HUES6 (cell line): ENCODE measurements at regions not wholly inside any gene's neighbourhood (a gene's known extent, or its start where the extent isn't known, plus 50 kb on each side); places are given as distances from the start of the nearest gene placed in this dataset.
"Not testable (repeated sequence)": the region's sequence is repeated elsewhere in the genome, so short reads cannot be mapped to it uniquely, and the experiment has no call there.

Experiments
- H3K27ac ChIP-seq: 2 replicates; pipeline ENCODE4 v1.7.0; 2013; ENCODE audit warnings: low read depth, mild to moderate bottlenecking, low read length, inconsistent platforms
- H3K27me3 ChIP-seq: 2 replicates; pipeline ENCODE4 v1.6.1; 2013; ENCODE audit warnings: low read length; ENCODE audit not compliant: control insufficient read depth, insufficient read depth
- H3K36me3 ChIP-seq: 2 replicates; pipeline ENCODE4 v1.6.1; 2013; ENCODE audit warnings: low read length; ENCODE audit not compliant: control insufficient read depth, insufficient read depth
- H3K4me1 ChIP-seq: 2 replicates; pipeline ENCODE4 v1.6.1; 2013; ENCODE audit warnings: low read length; ENCODE audit not compliant: control insufficient read depth, insufficient read depth
- H3K4me3 ChIP-seq: 2 replicates; pipeline ENCODE4 v1.5.1; 2013; ENCODE audit warnings: low read depth, low read length
- H3K9ac ChIP-seq: one replicate; pipeline ENCODE4 v1.6.1; 2013; ENCODE audit warnings: mild to moderate bottlenecking, low read length
- H3K9me3 ChIP-seq: 2 replicates; pipeline ENCODE4 v1.6.1; 2013; ENCODE audit warnings: low read depth, low read length; ENCODE audit not compliant: control insufficient read depth, insufficient read depth

- no peak overlapping the region for H3K4me3 ChIP-seq
These were observed 1805.4 kb downstream of the C4orf33 start for GRCh38 chr4:130901321-130901720.

DNA sequence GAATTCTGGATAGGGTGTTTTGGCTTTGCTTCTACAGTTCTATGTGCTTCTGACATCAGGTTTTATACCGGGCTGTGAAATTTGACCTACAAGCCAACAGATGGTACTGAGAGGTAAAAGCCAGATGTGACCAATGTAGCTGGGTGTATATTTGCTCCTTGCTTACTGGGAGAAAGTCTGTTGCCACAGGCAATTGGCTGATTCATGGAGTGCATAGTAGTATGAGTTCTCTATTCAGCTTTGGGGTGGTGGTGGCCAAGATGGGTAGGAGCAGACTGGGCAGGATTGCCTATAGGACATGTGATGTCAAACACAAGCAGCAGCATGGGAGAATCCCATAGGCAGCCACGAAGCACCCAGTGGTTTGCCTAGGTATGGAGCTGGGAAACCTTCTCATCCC is 1827.0 kb downstream of the C4orf33 start:
- Histone ChIP-seq H3K27me3 (no peaks in the 10 kb centered on the region), H3K9me3 (no peaks in the 10 kb centered on the region; the same call in 1 of the 2 replicates), H3K36me3 (no peaks in the 10 kb centered on the region), H3K4me1 (no peaks in the 10 kb centered on the region), H3K27ac (no peak overlapping the region), H3K9ac (no peak overlapping the region), H3K4me3 (no peak overlapping the region)

More at GRCh38 chr4:130901321-130901720, 1805.4 kb downstream of the C4orf33 start:
- H3K9me3 ChIP-seq, result no peaks in the 10 kb centered on the region
- H3K27ac ChIP-seq, result no peak overlapping the region
- no peaks in the 10 kb centered on the region for H3K27me3 ChIP-seq
- no peak overlapping the region for H3K9ac ChIP-seq
- no peaks in the 10 kb centered on the region for H3K4me1 ChIP-seq
- no peaks in the 10 kb centered on the region for H3K36me3 ChIP-seq

DNA sequence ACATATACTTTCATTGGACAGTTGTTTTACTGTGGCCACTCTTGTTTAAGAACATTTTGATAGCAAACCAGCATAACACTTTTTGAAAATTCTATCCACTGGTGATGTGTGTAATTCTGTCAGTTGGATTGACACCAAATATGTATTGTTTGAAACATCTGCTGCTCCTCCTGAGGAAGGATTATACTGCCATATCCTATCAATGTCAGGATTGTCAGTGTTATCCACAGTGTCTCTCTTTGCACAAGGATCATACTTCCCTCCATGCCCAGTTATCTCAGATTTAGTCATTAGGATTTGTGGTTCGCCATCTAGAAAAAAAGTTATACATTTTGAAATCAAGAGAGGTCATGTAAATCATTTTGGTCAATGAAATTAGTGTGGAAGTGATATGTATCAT is 1859.6 kb downstream of the C4orf33 start:
- no peaks in the 10 kb centered on the region for H3K4me1 ChIP-seq
- H3K27me3 ChIP-seq, result no peaks in the 10 kb centered on the region
- H3K36me3 ChIP-seq, result no peaks in the 10 kb centered on the region
- no peak overlapping the region for H3K27ac ChIP-seq
- H3K4me3 ChIP-seq, result no peak overlapping the region
- H3K9ac ChIP-seq, result no peak overlapping the region
- peaks cover 8% of the 10 kb centered on the region for H3K9me3 ChIP-seq

GRCh38 chr4:130985371-130985770 is 1889.4 kb downstream of the C4orf33 start:
- H3K9me3 ChIP-seq, result no peaks in the 10 kb centered on the region
- no peaks in the 10 kb centered on the region; the same call in 1 of the 2 replicates for H3K4me1 ChIP-seq
- H3K27me3 ChIP-seq, result no peaks in the 10 kb centered on the region
- H3K4me3 ChIP-seq, result no peak overlapping the region
- H3K9ac ChIP-seq, result no peak overlapping the region
- H3K36me3 ChIP-seq, result no peaks in the 10 kb centered on the region
- H3K27ac ChIP-seq, result no peak overlapping the region

- H3K27ac ChIP-seq, result no peak overlapping the region
- no peaks in the 10 kb centered on the region for H3K4me1 ChIP-seq
- H3K9me3 ChIP-seq, result peaks cover 5% of the 10 kb centered on the region; the same call in 1 of the 2 replicates
- no peaks in the 10 kb centered on the region for H3K36me3 ChIP-seq
- no peak overlapping the region for H3K9ac ChIP-seq
- no peak overlapping the region for H3K4me3 ChIP-seq
- no peaks in the 10 kb centered on the region for H3K27me3 ChIP-seq
These were observed 1900.0 kb downstream of the C4orf33 start for GRCh38 chr4:130995988-130996387.

GRCh38 chr4:131001371-131001770 is 1905.4 kb downstream of the C4orf33 start:
- Histone ChIP-seq H3K36me3 (no peaks in the 10 kb centered on the region), H3K27me3 (no peaks in the 10 kb centered on the region), H3K4me1 (no peaks in the 10 kb centered on the region), H3K9ac (no peak overlapping the region), H3K9me3 (peaks cover 5% of the 10 kb centered on the region; the same call in 1 of the 2 replicates), H3K4me3 (no peak overlapping the region), H3K27ac (no peak overlapping the region)

DNA sequence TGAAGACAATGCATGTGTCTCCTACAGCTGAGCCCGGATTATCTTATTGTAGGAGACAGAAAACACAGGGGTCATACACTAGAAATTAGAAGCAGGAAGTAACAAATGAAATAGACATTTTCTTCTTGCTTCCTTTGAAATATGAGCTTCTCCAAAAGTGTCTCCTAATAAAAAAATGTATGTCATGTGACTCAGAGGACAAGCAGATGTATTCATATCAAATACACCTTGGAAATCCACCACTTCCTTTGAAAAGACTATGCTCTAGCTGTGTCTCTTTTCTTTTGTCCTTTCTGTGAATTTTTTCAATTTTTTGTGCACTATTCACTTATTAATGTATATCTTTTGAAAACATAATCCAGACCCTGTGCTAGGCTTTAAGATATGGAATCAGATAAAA is 1906.2 kb downstream of the C4orf33 start:
- H3K27ac ChIP-seq, result no peak overlapping the region
- no peaks in the 10 kb centered on the region for H3K36me3 ChIP-seq
- H3K4me1 ChIP-seq, result no peaks in the 10 kb centered on the region
- no peaks in the 10 kb centered on the region for H3K9me3 ChIP-seq
- H3K9ac ChIP-seq, result no peak overlapping the region
- H3K27me3 ChIP-seq, result no peaks in the 10 kb centered on the region
- H3K4me3 ChIP-seq, result no peak overlapping the region

GRCh38 chr4:131006388-131006787 is 1910.4 kb downstream of the C4orf33 start:
- Histone ChIP-seq H3K27ac (no peak overlapping the region), H3K27me3 (no peaks in the 10 kb centered on the region), H3K4me1 (no peaks in the 10 kb centered on the region), H3K9me3 (peaks cover 4% of the 10 kb centered on the region; the same call in 1 of the 2 replicates), H3K36me3 (no peaks in the 10 kb centered on the region), H3K9ac (no peak overlapping the region), H3K4me3 (no peak overlapping the region)

GRCh38 chr4:131011961-131012360 is 1916.0 kb downstream of the C4orf33 start:
- not testable (repeated sequence) for H3K9ac ChIP-seq, H3K4me3 ChIP-seq, H3K36me3 ChIP-seq, H3K9me3 ChIP-seq, H3K27me3 ChIP-seq
- peaks cover 18% of the 10 kb centered on the region; the same call in 1 of the 2 replicates for H3K4me1 ChIP-seq
- H3K27ac ChIP-seq, result peak overlapping the region; percentile 33; the same call in 1 of the 2 replicates

GRCh38 chr4:131013226-131013625 is 1917.3 kb downstream of the C4orf33 start:
- Histone ChIP-seq H3K9me3 (peaks cover 4% of the 10 kb centered on the region; the same call in 1 of the 2 replicates), H3K4me3 (no peak overlapping the region), H3K9ac (no peak overlapping the region), H3K27me3 (no peaks in the 10 kb centered on the region), H3K36me3 (no peaks in the 10 kb centered on the region), H3K4me1 (peaks cover 18% of the 10 kb centered on the region; the same call in 1 of the 2 replicates), H3K27ac (no peak overlapping the region)

DNA sequence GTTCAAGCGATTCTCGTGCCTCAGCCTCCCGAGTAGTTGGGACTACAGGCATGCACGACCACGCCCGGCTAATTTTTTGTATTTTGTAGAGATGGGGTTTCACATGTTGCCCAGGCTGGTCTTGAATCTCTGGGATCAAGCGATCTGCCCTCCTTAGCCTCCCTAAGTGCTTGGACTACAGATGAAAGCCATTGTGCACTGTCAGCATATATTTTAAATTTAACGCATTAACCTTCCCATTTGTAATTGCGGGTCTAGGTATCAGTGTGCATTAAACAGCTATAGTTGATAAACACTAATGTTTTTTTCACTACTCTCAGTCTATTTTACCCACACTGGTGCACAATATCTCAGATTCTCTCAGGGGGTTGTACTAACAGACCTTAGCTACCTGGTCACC is 1930.8 kb downstream of the C4orf33 start:
- H3K27ac ChIP-seq, result no peak overlapping the region
- no peaks in the 10 kb centered on the region for H3K36me3 ChIP-seq
- no peaks in the 10 kb centered on the region for H3K4me1 ChIP-seq
- H3K9ac ChIP-seq, result no peak overlapping the region
- no peaks in the 10 kb centered on the region for H3K27me3 ChIP-seq
- no peak overlapping the region for H3K4me3 ChIP-seq
- H3K9me3 ChIP-seq, result no peaks in the 10 kb centered on the region

DNA sequence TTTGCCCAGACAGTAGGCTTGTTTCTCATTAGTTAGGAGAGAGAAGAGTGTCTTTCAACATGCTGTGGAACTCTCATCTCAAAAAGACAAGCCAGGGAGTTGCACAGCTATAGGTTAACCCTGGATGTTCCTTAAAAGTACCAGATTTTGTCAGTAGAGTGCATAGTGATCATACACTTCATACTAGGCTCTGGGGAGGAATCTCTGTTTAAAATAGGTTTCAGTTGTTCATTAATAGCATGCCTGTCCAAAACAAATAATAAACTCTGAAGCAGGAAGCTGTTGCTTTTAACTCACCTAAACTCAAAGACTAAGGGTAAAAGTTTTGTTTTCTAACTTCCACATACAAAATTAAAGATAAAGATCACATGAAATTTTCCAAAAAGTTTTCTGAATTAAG is 1948.4 kb downstream of the C4orf33 start:
- no peak overlapping the region for H3K27ac ChIP-seq
- H3K36me3 ChIP-seq, result no peaks in the 10 kb centered on the region
- no peaks in the 10 kb centered on the region for H3K9me3 ChIP-seq
- H3K4me1 ChIP-seq, result no peaks in the 10 kb centered on the region
- no peaks in the 10 kb centered on the region for H3K27me3 ChIP-seq
- no peak overlapping the region for H3K9ac ChIP-seq
- no peak overlapping the region for H3K4me3 ChIP-seq
